ENCODE measurements at regions not wholly inside any gene's neighbourhood (a gene's known extent, or its start where the extent isn't known, plus 50 kb on each side); places are given as distances from the start of the nearest gene placed in this dataset.
"Not testable (repeated sequence)": the region's sequence is repeated elsewhere in the genome, so short reads cannot be mapped to it uniquely, and the experiment has no call there.

DNA sequence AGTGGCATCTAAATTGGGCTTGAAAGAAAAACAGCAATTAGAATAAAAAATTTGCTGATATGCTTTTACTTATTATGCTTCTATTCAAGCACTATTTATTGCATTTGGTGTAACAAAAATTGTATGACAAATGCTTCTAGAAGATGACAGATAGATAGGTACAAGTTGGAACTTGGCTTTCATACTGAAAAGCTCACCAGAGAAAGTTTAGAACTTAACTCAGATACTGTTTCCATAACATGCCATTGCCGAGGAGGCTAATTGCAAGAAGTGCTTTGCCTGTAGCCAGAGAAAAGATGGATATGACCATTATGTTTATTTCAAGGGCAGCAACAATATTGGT lies 123.8 kb downstream of the NFKBIZ start:
- Histone ChIP-seq H3K27ac (ENCODE audit: low read length in 2 of 2) (no peak overlapping the region), H3K36me3 (replicated peaks in 1 of 2; ENCODE audit: control extremely low read depth in 1 of 2, control insufficient read depth in 1 of 2, extremely low read depth in 1 of 2, insufficient read depth in 2 of 2, low read length in 1 of 2) (no peaks in the 10 kb centered on the region), H4K20me1 (ENCODE audit: control insufficient read depth, insufficient read depth, low read length, poor library complexity, severe bottlenecking) (no peaks in the 10 kb centered on the region), H3K79me2 (ENCODE audit: control insufficient read depth, insufficient read depth, low read length) (no peaks in the 10 kb centered on the region), H3K4me2 (replicated peaks; ENCODE audit: low read depth, low read length, poor library complexity, severe bottlenecking) (no peak overlapping the region), H3K27me3 (replicated peaks in 1 of 4; ENCODE audit: control extremely low read depth in 1 of 4, control insufficient read depth in 3 of 4, insufficient read depth in 4 of 4, low read length in 3 of 4) (no peaks in the 10 kb centered on the region), H3K9me3 (ENCODE audit: control extremely low read depth in 1 of 3, control insufficient read depth in 2 of 3, insufficient read depth in 1 of 3, low read length in 2 of 3) (peaks cover 0 to 7% (median 0%) of the 10 kb centered on the region in 3 donors), H2AFZ (ENCODE audit: insufficient read depth, low read depth, low read length, poor library complexity, severe bottlenecking) (no peak overlapping the region), H3K4me3 (ENCODE audit: control extremely low read depth in 1 of 5, extremely low read depth in 1 of 5, insufficient read depth in 1 of 5, low read depth in 2 of 5, low read length in 4 of 5) (no peak overlapping the region), H3K9ac (ENCODE audit: low read length) (no peak overlapping the region), H3K4me1 (ENCODE audit: control insufficient read depth in 2 of 2, insufficient read depth in 2 of 2, low read length in 2 of 2) (peaks cover 2 to 21% of the 10 kb centered on the region in 2 donors)
- intact Hi-C loops (cut with micrococcal nuclease) = no loop called here
- H3K4me1 Mint-ChIP-seq = peaks cover 24% of the 10 kb centered on the region
- H3K27me3 Mint-ChIP-seq = no peaks in the 10 kb centered on the region
- WGBS (ENCODE audit: insufficient coverage) = no CpG with 5 or more reads among the region's 1 CpG
- H3K27ac Mint-ChIP-seq = no peak overlapping the region
- ChIA-PET CTCF (no interaction called here), POLR2A (interaction anchor here (0.5 kb wide), 1 partner anchor 74 kb away, joined by 3 read pairs; no protein-coding TSS in a partner anchor)
- no peaks in the 10 kb centered on the region for H3K9me3 Mint-ChIP-seq (ENCODE audit: insufficient read depth)
- no peak overlapping the region for H3K4me3 Mint-ChIP-seq
- ATAC-seq (ENCODE audit: low read depth) (no peak), DNase-seq (no peak)
- TF ChIP-seq, protein P1, sequence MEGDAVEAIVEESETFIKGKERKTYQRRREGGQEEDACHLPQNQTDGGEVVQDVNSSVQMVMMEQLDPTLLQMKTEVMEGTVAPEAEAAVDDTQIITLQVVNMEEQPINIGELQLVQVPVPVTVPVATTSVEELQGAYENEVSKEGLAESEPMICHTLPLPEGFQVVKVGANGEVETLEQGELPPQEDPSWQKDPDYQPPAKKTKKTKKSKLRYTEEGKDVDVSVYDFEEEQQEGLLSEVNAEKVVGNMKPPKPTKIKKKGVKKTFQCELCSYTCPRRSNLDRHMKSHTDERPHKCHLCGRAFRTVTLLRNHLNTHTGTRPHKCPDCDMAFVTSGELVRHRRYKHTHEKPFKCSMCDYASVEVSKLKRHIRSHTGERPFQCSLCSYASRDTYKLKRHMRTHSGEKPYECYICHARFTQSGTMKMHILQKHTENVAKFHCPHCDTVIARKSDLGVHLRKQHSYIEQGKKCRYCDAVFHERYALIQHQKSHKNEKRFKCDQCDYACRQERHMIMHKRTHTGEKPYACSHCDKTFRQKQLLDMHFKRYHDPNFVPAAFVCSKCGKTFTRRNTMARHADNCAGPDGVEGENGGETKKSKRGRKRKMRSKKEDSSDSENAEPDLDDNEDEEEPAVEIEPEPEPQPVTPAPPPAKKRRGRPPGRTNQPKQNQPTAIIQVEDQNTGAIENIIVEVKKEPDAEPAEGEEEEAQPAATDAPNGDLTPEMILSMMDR (IDR thresholded peaks at IDR 0.05) = no peak
- no peak for TF ChIP-seq EZH2 (IDR thresholded peaks at IDR 0.05; ENCODE audit: borderline replicate concordance, insufficient read depth, low read depth, low read length, poor library complexity, severe bottlenecking)

DNA sequence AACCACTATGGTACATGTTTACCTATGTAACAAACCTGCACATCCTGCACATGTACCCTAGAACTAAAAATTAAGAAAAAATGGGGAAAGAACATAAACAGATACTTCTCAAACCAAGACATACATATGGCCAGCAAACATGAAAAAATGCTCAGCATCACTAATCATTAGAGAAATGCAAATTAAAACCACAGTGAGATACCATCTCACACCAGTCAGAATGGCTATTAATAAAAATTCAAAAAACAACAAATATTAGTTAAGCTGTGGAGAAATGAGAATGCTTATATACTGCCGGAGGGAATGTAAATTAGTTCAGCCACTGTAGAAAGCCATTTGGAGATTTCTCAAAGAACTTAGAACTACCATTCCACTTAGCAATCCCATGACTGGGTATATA lies 126.1 kb downstream of the NFKBIZ start:
- H3K9me3 ChIP-seq (ENCODE audit: control extremely low read depth in 1 of 3, control insufficient read depth in 2 of 3, insufficient read depth in 1 of 3, low read length in 2 of 3); H3K79me2 ChIP-seq (ENCODE audit: control insufficient read depth, insufficient read depth, low read length); H3K4me3 ChIP-seq (ENCODE audit: control extremely low read depth in 1 of 5, extremely low read depth in 1 of 5, insufficient read depth in 1 of 5, low read depth in 2 of 5, low read length in 4 of 5); H3K27me3 ChIP-seq (replicated peaks in 1 of 4; ENCODE audit: control extremely low read depth in 1 of 4, control insufficient read depth in 3 of 4, insufficient read depth in 4 of 4, low read length in 3 of 4); H3K27ac ChIP-seq (ENCODE audit: low read length in 2 of 2); POLR2A ChIA-PET; H2AFZ ChIP-seq (ENCODE audit: insufficient read depth, low read depth, low read length, poor library complexity, severe bottlenecking); ATAC-seq (ENCODE audit: low read depth); H3K9me3 Mint-ChIP-seq (ENCODE audit: insufficient read depth); H4K20me1 ChIP-seq (ENCODE audit: control insufficient read depth, insufficient read depth, low read length, poor library complexity, severe bottlenecking); intact Hi-C loops (cut with micrococcal nuclease); H3K4me3 Mint-ChIP-seq; H3K36me3 ChIP-seq (replicated peaks in 1 of 2; ENCODE audit: control extremely low read depth in 1 of 2, control insufficient read depth in 1 of 2, extremely low read depth in 1 of 2, insufficient read depth in 2 of 2, low read length in 1 of 2); H3K27me3 Mint-ChIP-seq; H3K9ac ChIP-seq (ENCODE audit: low read length); DNase-seq; H3K4me2 ChIP-seq (replicated peaks; ENCODE audit: low read depth, low read length, poor library complexity, severe bottlenecking); CTCF ChIA-PET; H3K27ac Mint-ChIP-seq: not testable (repeated sequence)
- no CpG with 5 or more reads among the region's 1 CpG for WGBS (ENCODE audit: insufficient coverage)
- peaks cover 2 to 21% of the 10 kb centered on the region in 2 donors for H3K4me1 ChIP-seq (ENCODE audit: control insufficient read depth in 2 of 2, insufficient read depth in 2 of 2, low read length in 2 of 2)
- H3K4me1 Mint-ChIP-seq = peaks cover 25% of the 10 kb centered on the region

All from B cell (primary cell).